HEK293T (cell line): ENCODE measurements at regions not wholly inside any gene's neighbourhood (a gene's known extent, or its start where the extent isn't known, plus 50 kb on each side); places are given as distances from the start of the nearest gene placed in this dataset.

Experiments used
- CTBP1 ChIP-seq: fragments of 450-650 bp; IDR thresholded peaks from 2 replicates; pipeline ENCODE4 v1.6.1; 2016; ENCODE audit warnings: borderline replicate concordance
- FOXA1 ChIP-seq: fragments of 450-650 bp; IDR thresholded peaks from 2 replicates; pipeline ENCODE4 v1.6.1; 2016; ENCODE audit warnings: mild to moderate bottlenecking
- FOXM1 ChIP-seq: fragments of 450-650 bp; IDR thresholded peaks from 2 replicates; pipeline ENCODE4 v1.6.1; 2017; ENCODE audit warnings: mild to moderate bottlenecking, borderline replicate concordance
- HDGF ChIP-seq: fragments of 450-650 bp; IDR thresholded peaks from 2 replicates; pipeline ENCODE4 v1.6.1; 2017; ENCODE audit warnings: antibody characterized with exemption, borderline replicate concordance
- L3MBTL2 ChIP-seq: fragments of 450-650 bp; conservative IDR thresholded peaks from 2 replicates; pipeline ENCODE4 v1.6.1; 2016; ENCODE audit warnings: mild to moderate bottlenecking
- LEF1 ChIP-seq: fragments of 450-650 bp; IDR thresholded peaks from 2 replicates; pipeline ENCODE4 v1.6.1; 2017; ENCODE audit warnings: mild to moderate bottlenecking, borderline replicate concordance
- SP1 ChIP-seq: fragments of 450-650 bp; IDR thresholded peaks from 2 replicates; pipeline ENCODE4 v1.6.1; 2017
- SUZ12 ChIP-seq: fragments of 450-650 bp; IDR thresholded peaks from 2 replicates; pipeline ENCODE4 v1.6.1; 2016; ENCODE audit warnings: mild to moderate bottlenecking
- TARDBP ChIP-seq: fragments of 450-650 bp; IDR thresholded peaks from 2 replicates; pipeline ENCODE4 v1.6.1; 2016

GRCh38 chr6:91280494-91280830, 693.6 kb upstream of the MAP3K7 start:
- TF ChIP-seq SUZ12, result no peak
- no peak for TF ChIP-seq CTBP1
- TF ChIP-seq SP1, result no peak
- TF ChIP-seq LEF1, result no peak
- no peak for TF ChIP-seq L3MBTL2
- TF ChIP-seq FOXM1, result no peak
- TF ChIP-seq TARDBP, result no peak
- TF ChIP-seq FOXA1, result no peak
- no peak for TF ChIP-seq HDGF
